ENCODE measurements at regions not wholly inside any gene's neighbourhood (a gene's known extent, or its start where the extent isn't known, plus 50 kb on each side); places are given as distances from the start of the nearest gene placed in this dataset.

GRCh38 chr7:81170291-81170690 is 251.4 kb upstream of the SEMA3C start:
- TF ChIP-seq EP300 (IDR thresholded peaks at IDR 0.05; ENCODE audit: borderline replicate concordance in 1 of 2, low read depth in 2 of 2, low read length in 2 of 2) (no peak), TBP (IDR thresholded peaks at IDR 0.05; ENCODE audit: low read depth, low read length) (no peak), TCF12 (IDR thresholded peaks at IDR 0.05; ENCODE audit: low read depth, low read length) (no peak), SIRT6 (IDR thresholded peaks at IDR 0.05; ENCODE audit: low read length) (no peak), SIN3A (conservative IDR thresholded peaks at IDR 0.05 in 1 of 2, IDR thresholded peaks at IDR 0.05 in 1 of 2; ENCODE audit: low read depth in 1 of 2, low read length in 2 of 2) (no peak), POLR2A (IDR thresholded peaks at IDR 0.05; ENCODE audit: control extremely low read depth in 1 of 2, low read depth in 2 of 2, low read length in 2 of 2) (no peak), HDAC6 (IDR thresholded peaks at IDR 0.05; ENCODE audit: low read depth, low read length) (no peak), RXRA (IDR thresholded peaks at IDR 0.05; ENCODE audit: insufficient read depth, low read depth, low read length) (no peak), KDM1A (IDR thresholded peaks at IDR 0.05; ENCODE audit: borderline replicate concordance, low read length) (no peak), KDM5A (IDR thresholded peaks at IDR 0.05; ENCODE audit: low read length) (no peak), FOSL1 (IDR thresholded peaks at IDR 0.05; ENCODE audit: insufficient read depth, low read depth, low read length) (no peak), ATF3 (IDR thresholded peaks at IDR 0.05; ENCODE audit: insufficient read depth, low read depth, low read length) (no peak), SUZ12 (IDR thresholded peaks at IDR 0.05; ENCODE audit: low read length) (no peak), JUND (IDR thresholded peaks at IDR 0.05; ENCODE audit: low read length) (no peak)
- Histone ChIP-seq H3K79me1 (ENCODE audit: low read depth, low read length) (no peaks in the 10 kb centered on the region), H2AK5ac (ENCODE audit: low read depth, low read length) (no peak overlapping the region), H3K4me1 (replicated peaks in 1 of 4; ENCODE audit: control insufficient read depth in 3 of 4, insufficient read depth in 4 of 4, low read length in 3 of 4) (peaks cover 0 to 4% (median 0%) of the 10 kb centered on the region in 4 experiments; a peak in 1 of 7 replicates), H4K5ac (ENCODE audit: insufficient read length, low read depth, low read length) (no peak overlapping the region), H3K4ac (replicated peaks; ENCODE audit: insufficient read length, low read depth, low read length) (no peak overlapping the region), H3K79me2 (ENCODE audit: control insufficient read depth in 1 of 2, insufficient read depth in 2 of 2, low read length in 2 of 2) (no peaks in the 10 kb centered on the region), H2BK20ac (ENCODE audit: low read length) (no peak overlapping the region), H3K27ac (ENCODE audit: low read depth, low read length) (no peak overlapping the region), H4K8ac (ENCODE audit: extremely low read depth, insufficient read depth, low read length) (no peak overlapping the region), H3K9me3 (ENCODE audit: insufficient read depth in 2 of 2, low read depth in 1 of 2, low read length in 1 of 2) (no peaks in the 10 kb centered on the region), H2BK5ac (ENCODE audit: low read depth, low read length) (no peak overlapping the region), H3K56ac (replicated peaks; ENCODE audit: insufficient read length, low read depth, low read length) (no peak overlapping the region), H4K91ac (replicated peaks; ENCODE audit: insufficient read length, low read length) (no peak overlapping the region), H3K18ac (ENCODE audit: extremely low read depth, low read length) (no peak overlapping the region), H4K20me1 (replicated peaks in 1 of 2; ENCODE audit: control insufficient read depth in 1 of 2, insufficient read depth in 2 of 2, low read length in 2 of 2) (no peaks in the 10 kb centered on the region), H2AFZ (ENCODE audit: low read length) (0 out of 2 replicates have a peak overlapping the region, but pooled peaks have one; percentile 38), H2BK120ac (replicated peaks; ENCODE audit: low read depth, low read length) (no peak overlapping the region), H3K4me2 (ENCODE audit: insufficient read depth in 1 of 2, low read depth in 2 of 2, low read length in 2 of 2) (no peak overlapping the region), H3K27me3 (replicated peaks in 1 of 4; ENCODE audit: control insufficient read depth in 3 of 4, extremely low read depth in 1 of 4, insufficient read depth in 3 of 4, low read length in 3 of 4) (no peaks in the 10 kb centered on the region), H3K23ac (ENCODE audit: insufficient read length) (no peak overlapping the region), H3K4me3 (ENCODE audit: extremely low read depth in 1 of 4, insufficient read depth in 2 of 4, low read depth in 3 of 4, low read length in 4 of 4) (no peak overlapping the region), H2BK12ac (ENCODE audit: low read depth, low read length) (no peak overlapping the region), H3K23me2 (ENCODE audit: low read depth, low read length) (no peaks in the 10 kb centered on the region), H3K36me3 (ENCODE audit: control insufficient read depth in 2 of 4, insufficient read depth in 4 of 4, low read length in 3 of 4) (no peaks in the 10 kb centered on the region), H2BK15ac (ENCODE audit: low read length) (no peak overlapping the region), H3K9ac (replicated peaks in 1 of 4; ENCODE audit: extremely low read depth in 1 of 4, low read depth in 3 of 4, low read length in 3 of 4) (no peak overlapping the region), H3K14ac (ENCODE audit: insufficient read length) (no peak overlapping the region)
- FAIRE-seq (no peak), DNase-seq (ENCODE audit: low read depth in 1 of 2, low spot score in 2 of 2) (no peak)
- ChIA-PET CTCF (ENCODE audit: partially characterized antibody) (no interaction called here), POLR2A (ENCODE audit: partially characterized antibody) (no interaction called here)
- WGBS, 2 experiments (ENCODE audit: extremely low coverage in 1 of 2, insufficient coverage in 1 of 2, insufficient read length in 1 of 2, insufficient replicate concordance in 2 of 2, low coverage in 1 of 2, low lambda C conversion rate in 2 of 2, missing lambda C conversion rate in 1 of 2): 95% methylated on average over 3 of the region's 3 CpGs; no CpG with 5 or more reads in 1 of the 2 experiments
